Common myeloid progenitor, CD34-positive (primary cell): ENCODE measurements at regions not wholly inside any gene's neighbourhood (a gene's known extent, or its start where the extent isn't known, plus 50 kb on each side); places are given as distances from the start of the nearest gene placed in this dataset.

Experiments used
- CTCF ChIA-PET: fragments of 350-600 bp; sonication (Branson Sonifier 250); formaldehyde crosslinking; loops from one replicate; lab custom pipeline; 2021; ENCODE audit warnings: antibody characterized with exemption; lab: Charles Lee
- POLR2A ChIA-PET: fragments of 350-600 bp; sonication (Branson Sonifier 250); formaldehyde crosslinking; loops from one replicate; lab custom pipeline; 2021; ENCODE audit warnings: antibody characterized with exemption; lab: Charles Lee
- DNase-seq, 3 donors: peaks; one replicate each; pipeline versions ENCODE4 v3.0.0 to v3.0.0-alpha.2; 2013
- H3K27ac ChIP-seq, 2 experiments: 1 replicate in 1 of 2; 2 replicates in 1 of 2; pipeline ENCODE4 v1.7.0; 2013; ENCODE audit warnings: inconsistent platforms in 2 of 2, low read length in 2 of 2, mild to moderate bottlenecking in 2 of 2, low read depth in 1 of 2, moderate library complexity in 1 of 2; ENCODE audit not compliant: severe bottlenecking in 2 of 2, insufficient read depth in 1 of 2, poor library complexity in 1 of 2
- H3K27me3 ChIP-seq, 5 experiments: replicated peaks in 2 of 5; 1 replicate in 3 of 5; 2 replicates in 2 of 5; pipeline versions ENCODE4 v1.6.1 to v1.7.0; 2013; ENCODE audit warnings: low read length in 4 of 5, mild to moderate bottlenecking in 2 of 5, moderate library complexity in 2 of 5, inconsistent platforms in 1 of 5; ENCODE audit not compliant: insufficient read depth in 5 of 5, control insufficient read depth in 4 of 5
- H3K36me3 ChIP-seq, 4 experiments: 1 replicate in 2 of 4; 2 replicates in 2 of 4; pipeline versions ENCODE4 v1.6.1 to v1.7.0; 2013; ENCODE audit warnings: low read length in 3 of 4, control low read depth in 1 of 4, mild to moderate bottlenecking in 1 of 4; ENCODE audit not compliant: control insufficient read depth in 4 of 4, insufficient read depth in 4 of 4
- H3K4me1 ChIP-seq, 4 experiments: 1 replicate in 3 of 4; 2 replicates in 1 of 4; pipeline versions ENCODE4 v1.6.1 to v1.7.1; 2013; ENCODE audit warnings: low read length in 3 of 4, mild to moderate bottlenecking in 3 of 4, control low read depth in 1 of 4, inconsistent platforms in 1 of 4, moderate library complexity in 1 of 4; ENCODE audit not compliant: control insufficient read depth in 4 of 4, insufficient read depth in 4 of 4; ENCODE audit errors: control extremely low read depth in 1 of 4
- H3K4me3 ChIP-seq, 7 experiments: 1 replicate in 4 of 7; 2 replicates in 3 of 7; pipeline versions ENCODE4 v1.5.1 to v1.7.0; 2013; ENCODE audit warnings: mild to moderate bottlenecking in 7 of 7, low read length in 6 of 7, moderate library complexity in 6 of 7, inconsistent platforms in 2 of 7, low read depth in 2 of 7, control low read depth in 1 of 7; ENCODE audit not compliant: insufficient read depth in 4 of 7, control insufficient read depth in 1 of 7; ENCODE audit errors: extremely low read depth in 1 of 7
- H3K9me3 ChIP-seq, 5 experiments: 1 replicate in 4 of 5; 2 replicates in 1 of 5; pipeline versions ENCODE4 v1.6.1 to v1.7.1; 2013; ENCODE audit warnings: low read length in 4 of 5, mild to moderate bottlenecking in 2 of 5, inconsistent platforms in 1 of 5, low read depth in 1 of 5, moderate library complexity in 1 of 5; ENCODE audit not compliant: control insufficient read depth in 4 of 5, insufficient read depth in 2 of 5; ENCODE audit errors: control extremely low read depth in 1 of 5
- WGBS: methylation state at CpG from one replicate; pipeline ENCODE4 v1.1.5; 2013; ENCODE audit not compliant: insufficient coverage; 5-methylcytosine and 5-hydroxymethylcytosine counted together

GRCh38 chr3:944786-945185 lies 148.0 kb upstream of the CNTN6 start:
- WGBS, result no CpG with 5 or more reads among the region's 1 CpG
- H3K4me3 ChIP-seq, result no peak overlapping the region
- POLR2A ChIA-PET, result no interaction called here
- no peaks in the 10 kb centered on the region for H3K27me3 ChIP-seq
- H3K4me1 ChIP-seq, result no peaks in the 10 kb centered on the region
- no peak overlapping the region for H3K27ac ChIP-seq
- DNase-seq, result no peak
- CTCF ChIA-PET, result no interaction called here
- H3K36me3 ChIP-seq, result no peaks in the 10 kb centered on the region
- no peaks in the 10 kb centered on the region for H3K9me3 ChIP-seq

- no peak overlapping the region for H3K27ac ChIP-seq
- ChIA-PET POLR2A (no interaction called here), CTCF (no interaction called here)
- DNase-seq, result no peak
- no peaks in the 10 kb centered on the region for H3K36me3 ChIP-seq
- no peaks in the 10 kb centered on the region for H3K27me3 ChIP-seq
- no peak overlapping the region for H3K4me3 ChIP-seq
- H3K4me1 ChIP-seq, result no peaks in the 10 kb centered on the region
- 91% methylated on average over 1 of the region's 2 CpGs for WGBS
- no peaks in the 10 kb centered on the region for H3K9me3 ChIP-seq
Observed at GRCh38 chr3:945738-946137, 147.1 kb upstream of the CNTN6 start.

GRCh38 chr3:952906-953305 lies 139.9 kb upstream of the CNTN6 start:
- ChIA-PET POLR2A (no interaction called here), CTCF (no interaction called here)
- no peak overlapping the region for H3K4me3 ChIP-seq
- H3K27me3 ChIP-seq, result no peaks in the 10 kb centered on the region
- H3K9me3 ChIP-seq, result no peaks in the 10 kb centered on the region
- no peak for DNase-seq
- WGBS, result 100% methylated on average over 1 of the region's 1 CpG
- H3K27ac ChIP-seq, result no peak overlapping the region
- H3K36me3 ChIP-seq, result no peaks in the 10 kb centered on the region
- H3K4me1 ChIP-seq, result no peaks in the 10 kb centered on the region

- H3K27ac ChIP-seq, result no peak overlapping the region
- CTCF ChIA-PET, result no interaction called here
- H3K4me1 ChIP-seq, result no peaks in the 10 kb centered on the region
- WGBS, result 88% methylated on average over 2 of the region's 2 CpGs
- no peaks in the 10 kb centered on the region for H3K36me3 ChIP-seq
- no peaks in the 10 kb centered on the region for H3K27me3 ChIP-seq
- no peak for DNase-seq
- H3K4me3 ChIP-seq, result no peak overlapping the region
- peaks cover 0 to 6% (median 0%) of the 10 kb centered on the region in 5 experiments for H3K9me3 ChIP-seq
- POLR2A ChIA-PET, result no interaction called here
Observed at GRCh38 chr3:963255-963654, 129.6 kb upstream of the CNTN6 start.

GRCh38 chr3:963755-964154 lies 129.1 kb upstream of the CNTN6 start:
- H3K4me3 ChIP-seq, result no peak overlapping the region
- ChIA-PET POLR2A (no interaction called here), CTCF (interaction anchor here (1.3 kb wide), 1 partner anchor 21 kb away, joined by 3 read pairs; no protein-coding TSS in a partner anchor)
- H3K27ac ChIP-seq, result no peak overlapping the region
- H3K36me3 ChIP-seq, result no peaks in the 10 kb centered on the region
- WGBS, result no CpG with 5 or more reads among the region's 3 CpGs
- H3K4me1 ChIP-seq, result no peaks in the 10 kb centered on the region
- no peaks in the 10 kb centered on the region for H3K27me3 ChIP-seq
- DNase-seq, result no peak
- peaks cover 0 to 6% (median 0%) of the 10 kb centered on the region in 5 experiments for H3K9me3 ChIP-seq

GRCh38 chr3:965826-966225 lies 127.0 kb upstream of the CNTN6 start:
- no peak overlapping the region for H3K4me3 ChIP-seq
- WGBS, result 97% methylated on average over 3 of the region's 3 CpGs
- H3K36me3 ChIP-seq, result no peaks in the 10 kb centered on the region
- no peak for DNase-seq
- ChIA-PET CTCF (no interaction called here), POLR2A (interaction anchor here (0.6 kb wide), 1 partner anchor 116 kb away, joined by 3 read pairs; no protein-coding TSS in a partner anchor)
- H3K27ac ChIP-seq, result no peak overlapping the region
- H3K4me1 ChIP-seq, result no peaks in the 10 kb centered on the region
- peaks cover 0 to 5% (median 0%) of the 10 kb centered on the region in 5 experiments for H3K9me3 ChIP-seq
- H3K27me3 ChIP-seq, result no peaks in the 10 kb centered on the region

GRCh38 chr3:966341-966740 lies 126.5 kb upstream of the CNTN6 start:
- Histone ChIP-seq H3K27ac (no peak overlapping the region), H3K4me3 (no peak overlapping the region), H3K27me3 (no peaks in the 10 kb centered on the region), H3K36me3 (no peaks in the 10 kb centered on the region), H3K9me3 (peaks cover 0 to 5% (median under 1%) of the 10 kb centered on the region in 5 experiments), H3K4me1 (no peaks in the 10 kb centered on the region)
- DNase-seq, result no peak
- 97% methylated on average over 10 of the region's 10 CpGs for WGBS
- ChIA-PET CTCF (no interaction called here), POLR2A (interaction anchor here (0.6 kb wide), 1 partner anchor 116 kb away, joined by 3 read pairs; no protein-coding TSS in a partner anchor)
